ENCODE measurements at regions not wholly inside any gene's neighbourhood (a gene's known extent, or its start where the extent isn't known, plus 50 kb on each side); places are given as distances from the start of the nearest gene placed in this dataset.
"Not testable (repeated sequence)": the region's sequence is repeated elsewhere in the genome, so short reads cannot be mapped to it uniquely, and the experiment has no call there.

DNA sequence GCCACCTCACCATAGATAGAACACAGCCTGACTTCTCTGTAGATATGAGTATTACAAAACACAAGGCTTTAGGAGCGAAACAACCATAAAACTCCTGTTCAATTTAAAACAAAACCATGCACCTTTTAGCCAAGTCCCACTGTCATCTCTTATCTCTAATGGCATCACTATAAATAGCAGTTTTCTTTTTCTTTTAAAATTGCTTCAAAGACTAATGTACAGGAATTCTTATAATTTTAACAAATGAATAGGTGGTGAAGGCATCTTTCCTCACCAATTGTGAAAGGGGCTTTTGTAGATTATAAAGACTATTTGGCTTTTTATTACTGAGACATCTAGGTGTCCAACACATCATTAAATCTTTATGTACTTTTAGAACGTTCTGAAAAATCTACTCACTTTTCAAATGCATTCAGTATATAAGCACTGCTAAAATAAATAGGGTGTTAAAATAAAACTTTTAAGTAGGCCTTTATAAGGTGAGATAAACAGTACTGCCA lies 205.7 kb upstream of the GRM3 start:
- H3K27ac ChIP-seq: no peak overlapping the region
- no peak for TF ChIP-seq CTCF (IDR thresholded peaks at IDR 0.05)
- H3K9me3 ChIP-seq: no peaks in the 10 kb centered on the region
- H3K4me3 ChIP-seq (ENCODE audit: low read depth in 1 of 2, low read length in 1 of 2): no peak overlapping the region
- H3K36me3 ChIP-seq: no peaks in the 10 kb centered on the region
- no peaks in the 10 kb centered on the region for H3K4me1 ChIP-seq (ENCODE audit: control insufficient read depth in 1 of 2, insufficient read depth in 1 of 2, low read depth in 1 of 2, low read length in 1 of 2)
- H3K27me3 ChIP-seq: no peaks in the 10 kb centered on the region

DNA sequence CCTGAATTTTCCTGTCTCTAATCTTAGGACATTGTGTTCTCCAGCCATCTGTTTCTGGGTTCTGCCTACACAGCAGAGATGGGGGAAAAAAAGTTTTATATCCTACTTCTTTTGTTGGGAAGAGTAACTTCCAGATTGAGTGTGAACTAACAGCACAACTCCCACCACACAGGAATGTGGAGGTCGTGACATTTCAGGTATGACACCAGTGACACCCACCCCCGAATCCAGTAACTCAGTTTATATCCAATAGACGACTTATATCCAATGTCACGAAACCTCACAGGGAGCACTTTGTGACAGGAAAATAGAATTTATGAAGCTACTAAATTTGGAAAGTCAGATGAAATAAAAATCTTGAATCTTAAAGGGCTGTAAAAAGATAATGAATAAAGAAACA lies 211.9 kb upstream of the GRM3 start:
- Histone ChIP-seq H3K27ac (no peak overlapping the region), H3K36me3 (no peaks in the 10 kb centered on the region), H3K4me3 (ENCODE audit: low read depth in 1 of 2, low read length in 1 of 2) (no peak overlapping the region), H3K9me3 (no peaks in the 10 kb centered on the region), H3K4me1 (ENCODE audit: control insufficient read depth in 1 of 2, insufficient read depth in 1 of 2, low read depth in 1 of 2, low read length in 1 of 2) (no peaks in the 10 kb centered on the region), H3K27me3 (no peaks in the 10 kb centered on the region)
- no peak for TF ChIP-seq CTCF (IDR thresholded peaks at IDR 0.05)

- no peak for TF ChIP-seq CTCF (IDR thresholded peaks at IDR 0.05)
- no peak overlapping the region for H3K27ac ChIP-seq
- no peak overlapping the region for H3K4me3 ChIP-seq (ENCODE audit: low read depth in 1 of 2, low read length in 1 of 2)
- H3K36me3 ChIP-seq: no peaks in the 10 kb centered on the region
- no peaks in the 10 kb centered on the region for H3K4me1 ChIP-seq (ENCODE audit: control insufficient read depth in 1 of 2, insufficient read depth in 1 of 2, low read depth in 1 of 2, low read length in 1 of 2)
- H3K9me3 ChIP-seq: no peaks in the 10 kb centered on the region
- H3K27me3 ChIP-seq: no peaks in the 10 kb centered on the region
Measured at GRCh38 chr7:86411814-86412213, 231.9 kb upstream of the GRM3 start.

DNA sequence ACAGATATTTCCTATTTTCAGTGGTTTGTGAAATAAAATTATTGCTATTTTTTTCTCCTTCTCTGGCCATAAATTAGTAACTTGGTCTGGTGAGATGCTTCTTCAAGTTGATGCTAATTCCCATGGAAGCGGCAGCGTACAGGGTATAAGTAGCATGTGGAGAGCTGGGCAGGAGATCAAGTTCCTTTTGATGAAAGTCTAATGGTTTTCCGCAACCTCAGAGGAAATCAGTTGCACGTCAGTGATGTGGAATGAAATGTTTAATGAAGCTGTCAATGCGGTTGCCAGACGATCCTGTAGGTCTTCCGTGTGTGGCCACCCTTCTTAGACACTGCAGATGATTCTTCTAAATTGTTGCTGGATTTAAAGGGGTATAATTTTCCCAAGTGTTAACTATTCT lies 236.4 kb upstream of the GRM3 start:
- H3K4me3 ChIP-seq (ENCODE audit: low read depth in 1 of 2, low read length in 1 of 2): no peak overlapping the region
- H3K9me3 ChIP-seq: no peaks in the 10 kb centered on the region
- no peaks in the 10 kb centered on the region for H3K4me1 ChIP-seq (ENCODE audit: control insufficient read depth in 1 of 2, insufficient read depth in 1 of 2, low read depth in 1 of 2, low read length in 1 of 2)
- H3K27ac ChIP-seq: no peak overlapping the region
- no peak for TF ChIP-seq CTCF (IDR thresholded peaks at IDR 0.05)
- no peaks in the 10 kb centered on the region for H3K27me3 ChIP-seq
- no peaks in the 10 kb centered on the region for H3K36me3 ChIP-seq

DNA sequence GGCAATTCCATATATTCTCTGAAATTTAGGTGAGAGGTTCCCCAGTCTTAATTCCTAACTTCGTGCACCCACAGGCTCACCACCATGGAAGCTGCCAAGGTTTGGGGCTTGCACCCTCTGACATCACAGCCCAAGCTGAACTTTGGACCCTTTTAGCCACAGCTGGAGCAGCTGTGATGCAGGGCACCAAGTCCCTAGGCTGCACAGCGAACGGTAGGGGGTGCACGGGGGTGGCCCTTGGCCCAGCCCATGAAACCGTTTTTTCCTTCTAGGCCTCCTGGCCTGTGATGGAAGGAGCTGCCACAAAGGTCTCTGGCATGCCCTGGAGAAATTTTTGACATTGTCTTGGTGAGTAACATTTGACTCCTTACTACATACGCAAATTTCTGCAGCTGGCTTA lies 251.9 kb upstream of the GRM3 start:
- H3K4me3 ChIP-seq (ENCODE audit: low read depth in 1 of 2, low read length in 1 of 2): no peak overlapping the region
- no peaks in the 10 kb centered on the region for H3K4me1 ChIP-seq (ENCODE audit: control insufficient read depth in 1 of 2, insufficient read depth in 1 of 2, low read depth in 1 of 2, low read length in 1 of 2)
- no peak overlapping the region for H3K27ac ChIP-seq
- H3K36me3 ChIP-seq: no peaks in the 10 kb centered on the region
- H3K9me3 ChIP-seq: no peaks in the 10 kb centered on the region
- no peaks in the 10 kb centered on the region for H3K27me3 ChIP-seq
- TF ChIP-seq CTCF (IDR thresholded peaks at IDR 0.05): no peak

DNA sequence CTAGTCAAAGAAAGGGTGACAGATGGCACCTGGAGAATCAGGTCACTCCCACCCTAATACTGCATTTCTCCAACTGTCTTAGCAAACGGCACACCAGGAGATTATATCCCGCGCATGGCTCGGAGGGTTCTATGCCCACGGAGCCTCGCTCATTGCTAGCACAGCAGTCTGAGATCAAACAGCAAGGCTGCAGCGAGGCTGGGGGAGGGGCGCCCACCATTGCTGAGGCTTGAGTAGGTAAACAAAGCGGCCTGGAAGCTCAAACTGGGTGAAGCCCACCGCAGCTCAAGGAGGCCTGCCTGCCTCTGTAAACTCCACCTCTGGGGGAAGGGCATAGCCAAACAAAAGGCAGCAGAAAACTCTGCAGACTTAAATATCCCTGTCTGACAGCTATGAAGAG lies 268.1 kb upstream of the GRM3 start:
- H3K4me1 ChIP-seq (ENCODE audit: control insufficient read depth in 1 of 2, insufficient read depth in 1 of 2, low read depth in 1 of 2, low read length in 1 of 2); H3K27me3 ChIP-seq; H3K36me3 ChIP-seq; H3K27ac ChIP-seq; H3K9me3 ChIP-seq; H3K4me3 ChIP-seq (ENCODE audit: low read depth in 1 of 2, low read length in 1 of 2): not testable (repeated sequence)

All from neutrophil (primary cell).